OCI-LY1 (cell line): ENCODE measurements at regions not wholly inside any gene's neighbourhood (a gene's known extent, or its start where the extent isn't known, plus 50 kb on each side); places are given as distances from the start of the nearest gene placed in this dataset.

Experiments
- H2AFZ ChIP-seq: fragments of 200-600 bp; sonication (generic), shearing (Covaris generic); 2 replicates; pipeline ENCODE4 v1.6.0; 2014; ENCODE audit warnings: antibody characterized with exemption, mild to moderate bottlenecking, low read length
- H3F3A ChIP-seq: fragments of 200-600 bp; sonication (generic), shearing (Covaris generic); 2 replicates; pipeline ENCODE4 v1.6.0; 2014; ENCODE audit warnings: mild to moderate bottlenecking, antibody characterized with exemption, low read length, moderate library complexity; ENCODE audit not compliant: insufficient read depth
- H3K27ac ChIP-seq: fragments of 200-600 bp; sonication (generic); 2 replicates; pipeline ENCODE4 v1.5.1; 2014; ENCODE audit warnings: low read length, mixed run types, mild to moderate bottlenecking, low read depth; ENCODE audit not compliant: poor library complexity, severe bottlenecking
- H3K27me3 ChIP-seq: fragments of 200-600 bp; sonication (generic); 2 replicates; pipeline ENCODE4 v1.6.0; 2014; ENCODE audit warnings: antibody characterized with exemption, mild to moderate bottlenecking, low read length, moderate library complexity; ENCODE audit not compliant: insufficient read depth
- H3K36me3 ChIP-seq: fragments of 200-600 bp; sonication (generic); 2 replicates; pipeline ENCODE4 v1.6.1; 2014; ENCODE audit warnings: mild to moderate bottlenecking, antibody characterized with exemption, low read length, moderate library complexity, mixed read lengths; ENCODE audit not compliant: insufficient read depth
- H3K4me1 ChIP-seq: fragments of 200-600 bp; sonication (generic); 2 replicates; pipeline ENCODE4 v1.5.1; 2014; ENCODE audit warnings: mild to moderate bottlenecking, low read length, moderate library complexity; ENCODE audit not compliant: insufficient read depth, severe bottlenecking
- H3K4me2 ChIP-seq: fragments of 200-600 bp; sonication (generic), shearing (Covaris generic); 2 replicates; pipeline ENCODE4 v1.6.1; 2014; ENCODE audit warnings: low read length
- H3K4me3 ChIP-seq: fragments of 200-600 bp; sonication (generic); 2 replicates; pipeline ENCODE4 v1.5.1; 2014; ENCODE audit warnings: low read length, low read depth, mild to moderate bottlenecking, mixed read lengths; ENCODE audit not compliant: poor library complexity, severe bottlenecking
- H3K79me2 ChIP-seq: fragments of 200-600 bp; shearing (Covaris generic); 2 replicates; pipeline ENCODE4 v1.6.1; 2016; ENCODE audit warnings: mixed run types, low read length, mixed read lengths; ENCODE audit not compliant: insufficient read depth
- H3K9ac ChIP-seq: fragments of 200-600 bp; sonication (generic), shearing (Covaris generic); 2 replicates; pipeline ENCODE4 v1.6.1; 2014; ENCODE audit warnings: mild to moderate bottlenecking, low read length, mixed read lengths
- H3K9me2 ChIP-seq: fragments of 200-600 bp; sonication (generic), shearing (Covaris generic); 2 replicates; pipeline ENCODE4 v1.6.1; 2014; ENCODE audit warnings: low read depth, mild to moderate bottlenecking, low read length, mixed read lengths
- H3K9me3 ChIP-seq: fragments of 200-600 bp; shearing (Covaris generic); 2 replicates; pipeline ENCODE4 v1.6.1; 2014; ENCODE audit warnings: low read length, mixed read lengths
- H4K20me1 ChIP-seq: fragments of 200-600 bp; sonication (generic), shearing (Covaris generic); 2 replicates; pipeline ENCODE4 v1.6.0; 2016; ENCODE audit warnings: mild to moderate bottlenecking, low read length; ENCODE audit not compliant: insufficient read depth
- EZH2 ChIP-seq: fragments of 200-600 bp; sonication (generic), shearing (Covaris generic); IDR thresholded peaks from 2 replicates; pipeline ENCODE4 v1.8.0; 2017; ENCODE audit warnings: borderline replicate concordance, mixed run types, mild to moderate bottlenecking, antibody characterized with exemption, low read length, moderate library complexity, mixed read lengths
- TF ChIP-seq, protein P1 (sequence below): fragments of 200-600 bp; sonication (generic), shearing (Covaris generic); IDR thresholded peaks from 2 replicates; pipeline ENCODE4 v1.5.1; 2017; ENCODE audit warnings: mild to moderate bottlenecking, antibody characterized with exemption, low read length, moderate library complexity, mixed read lengths

DNA sequence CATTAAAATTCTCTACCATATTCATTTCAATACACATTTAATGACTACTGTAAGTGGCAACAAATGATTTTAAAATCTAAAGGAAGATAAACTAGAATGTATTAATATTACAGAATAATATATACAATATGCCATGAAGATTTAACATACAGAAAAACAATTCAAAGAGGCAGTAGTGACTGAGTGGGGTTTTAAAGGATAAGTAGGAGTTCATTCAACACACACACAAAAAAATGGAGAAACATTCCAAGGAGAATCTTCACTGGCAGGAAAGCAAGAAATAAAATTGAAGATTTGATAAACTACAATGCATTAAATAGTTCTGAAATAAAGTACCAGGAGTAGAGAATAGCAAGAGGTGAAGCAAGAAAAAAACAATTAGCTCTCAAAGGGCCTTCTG, 215.1 kb downstream of the IBTK start:
- no peak overlapping the region for H3K4me3 ChIP-seq
- no peak overlapping the region for H3K9ac ChIP-seq
- H2AFZ ChIP-seq: no peak overlapping the region
- TF ChIP-seq EZH2: no peak
- TF ChIP-seq, protein P1, sequence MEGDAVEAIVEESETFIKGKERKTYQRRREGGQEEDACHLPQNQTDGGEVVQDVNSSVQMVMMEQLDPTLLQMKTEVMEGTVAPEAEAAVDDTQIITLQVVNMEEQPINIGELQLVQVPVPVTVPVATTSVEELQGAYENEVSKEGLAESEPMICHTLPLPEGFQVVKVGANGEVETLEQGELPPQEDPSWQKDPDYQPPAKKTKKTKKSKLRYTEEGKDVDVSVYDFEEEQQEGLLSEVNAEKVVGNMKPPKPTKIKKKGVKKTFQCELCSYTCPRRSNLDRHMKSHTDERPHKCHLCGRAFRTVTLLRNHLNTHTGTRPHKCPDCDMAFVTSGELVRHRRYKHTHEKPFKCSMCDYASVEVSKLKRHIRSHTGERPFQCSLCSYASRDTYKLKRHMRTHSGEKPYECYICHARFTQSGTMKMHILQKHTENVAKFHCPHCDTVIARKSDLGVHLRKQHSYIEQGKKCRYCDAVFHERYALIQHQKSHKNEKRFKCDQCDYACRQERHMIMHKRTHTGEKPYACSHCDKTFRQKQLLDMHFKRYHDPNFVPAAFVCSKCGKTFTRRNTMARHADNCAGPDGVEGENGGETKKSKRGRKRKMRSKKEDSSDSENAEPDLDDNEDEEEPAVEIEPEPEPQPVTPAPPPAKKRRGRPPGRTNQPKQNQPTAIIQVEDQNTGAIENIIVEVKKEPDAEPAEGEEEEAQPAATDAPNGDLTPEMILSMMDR: no peak
- H3K4me2 ChIP-seq: no peak overlapping the region
- no peaks in the 10 kb centered on the region for H3F3A ChIP-seq
- no peak overlapping the region for H3K27ac ChIP-seq
- no peaks in the 10 kb centered on the region for H3K79me2 ChIP-seq
- H3K4me1 ChIP-seq: no peaks in the 10 kb centered on the region
- no peaks in the 10 kb centered on the region for H3K9me3 ChIP-seq
- H4K20me1 ChIP-seq: no peaks in the 10 kb centered on the region
- no peaks in the 10 kb centered on the region for H3K9me2 ChIP-seq
- H3K27me3 ChIP-seq: no peaks in the 10 kb centered on the region
- no peaks in the 10 kb centered on the region for H3K36me3 ChIP-seq

GRCh38 chr6:82030761-82031503, 216.6 kb downstream of the IBTK start:
- H3K79me2 ChIP-seq: no peaks in the 10 kb centered on the region
- no peak overlapping the region for H3K9ac ChIP-seq
- no peaks in the 10 kb centered on the region for H3K4me1 ChIP-seq
- no peak overlapping the region for H3K4me3 ChIP-seq
- no peaks in the 10 kb centered on the region for H4K20me1 ChIP-seq
- H3K4me2 ChIP-seq: no peak overlapping the region
- H3K27ac ChIP-seq: no peak overlapping the region
- no peaks in the 10 kb centered on the region for H3F3A ChIP-seq
- H3K27me3 ChIP-seq: no peaks in the 10 kb centered on the region
- no peaks in the 10 kb centered on the region for H3K9me2 ChIP-seq
- no peak for TF ChIP-seq EZH2
- TF ChIP-seq, protein P1: no peak
- H3K9me3 ChIP-seq: no peaks in the 10 kb centered on the region
- H3K36me3 ChIP-seq: no peaks in the 10 kb centered on the region
- no peak overlapping the region for H2AFZ ChIP-seq

GRCh38 chr6:82030301-82030700, 217.2 kb downstream of the IBTK start:
- no peaks in the 10 kb centered on the region for H4K20me1 ChIP-seq
- no peaks in the 10 kb centered on the region for H3K9me2 ChIP-seq
- no peak overlapping the region for H3K4me3 ChIP-seq
- no peak overlapping the region for H3K4me2 ChIP-seq
- no peaks in the 10 kb centered on the region for H3K79me2 ChIP-seq
- H3K9me3 ChIP-seq: no peaks in the 10 kb centered on the region
- no peaks in the 10 kb centered on the region for H3K27me3 ChIP-seq
- no peak overlapping the region for H3K27ac ChIP-seq
- no peaks in the 10 kb centered on the region for H3K36me3 ChIP-seq
- no peak overlapping the region for H2AFZ ChIP-seq
- no peak for TF ChIP-seq EZH2
- TF ChIP-seq, protein P1: no peak
- no peaks in the 10 kb centered on the region for H3K4me1 ChIP-seq
- no peaks in the 10 kb centered on the region for H3F3A ChIP-seq
- no peak overlapping the region for H3K9ac ChIP-seq
